GM23248 (cell line): ENCODE measurements at regions not wholly inside any gene's neighbourhood (a gene's known extent, or its start where the extent isn't known, plus 50 kb on each side); places are given as distances from the start of the nearest gene placed in this dataset.

Source experiments
- DNase-seq: peaks from one replicate; pipeline ENCODE4 v3.0.0-alpha.2; 2015
- H2AFZ ChIP-seq: fragments of 200-600 bp; sonication (generic); 2 replicates; pipeline ENCODE4 v1.6.1; 2016; ENCODE audit warnings: antibody characterized with exemption
- H3F3A ChIP-seq: fragments of 200-600 bp; sonication (generic); 2 replicates; pipeline ENCODE4 v1.6.1; 2016; ENCODE audit warnings: mild to moderate bottlenecking, antibody characterized with exemption, mixed run types; ENCODE audit not compliant: insufficient read depth
- H3K27ac ChIP-seq: fragments of 200-600 bp; sonication (generic); 2 replicates; pipeline ENCODE4 v1.5.1; 2016; ENCODE audit warnings: mild to moderate bottlenecking
- H3K27me3 ChIP-seq: fragments of 200-600 bp; sonication (generic); replicated peaks from 2 replicates; pipeline ENCODE4 v1.6.1; 2016; ENCODE audit warnings: mild to moderate bottlenecking; ENCODE audit not compliant: insufficient read depth
- H3K36me3 ChIP-seq: fragments of 200-600 bp; sonication (generic); 2 replicates; pipeline ENCODE4 v1.6.1; 2016; ENCODE audit warnings: low read depth, mild to moderate bottlenecking
- H3K4me1 ChIP-seq: fragments of 200-600 bp; sonication (generic); 2 replicates; pipeline ENCODE4 v1.6.1; 2016; ENCODE audit warnings: mild to moderate bottlenecking; ENCODE audit not compliant: insufficient read depth
- H3K4me2 ChIP-seq: fragments of 200-600 bp; sonication (generic); one replicate; pipeline ENCODE4 v1.6.1; 2016; ENCODE audit warnings: mild to moderate bottlenecking; ENCODE audit not compliant: unreplicated experiment
- H3K4me3 ChIP-seq: fragments of 200-600 bp; sonication (generic); 2 replicates; pipeline ENCODE4 v1.5.1; 2016; ENCODE audit warnings: mild to moderate bottlenecking
- H3K79me2 ChIP-seq: fragments of 200-600 bp; sonication (generic); 2 replicates; pipeline ENCODE4 v1.6.1; 2016; ENCODE audit warnings: mild to moderate bottlenecking; ENCODE audit not compliant: insufficient read depth
- H3K9ac ChIP-seq: fragments of 200-600 bp; sonication (generic); 2 replicates; pipeline ENCODE4 v1.6.1; 2016; ENCODE audit warnings: mild to moderate bottlenecking
- H3K9me2 ChIP-seq: fragments of 200-600 bp; sonication (generic); 2 replicates; pipeline ENCODE4 v1.6.1; 2016; ENCODE audit warnings: mixed run types, mild to moderate bottlenecking, moderate library complexity; ENCODE audit not compliant: insufficient read depth
- H3K9me3 ChIP-seq: fragments of 200-600 bp; sonication (generic); one replicate; pipeline ENCODE4 v1.6.1; 2017; ENCODE audit warnings: low read depth
- H4K20me1 ChIP-seq: fragments of 200-600 bp; sonication (generic); 2 replicates; pipeline ENCODE4 v1.6.0; 2016; ENCODE audit not compliant: insufficient read depth
- EZH2 ChIP-seq: fragments of 200-600 bp; sonication (generic); IDR thresholded peaks from 2 replicates; pipeline ENCODE4 v1.6.1; 2018; ENCODE audit warnings: antibody characterized with exemption, mild to moderate bottlenecking; ENCODE audit not compliant: insufficient read depth, poor library complexity, severe bottlenecking
- EZH2phosphoT487 ChIP-seq: fragments of 200-600 bp; sonication (generic); IDR thresholded peaks from 2 replicates; pipeline ENCODE4 v1.6.1; 2018; ENCODE audit warnings: antibody characterized with exemption, moderate library complexity, mild to moderate bottlenecking, low read depth; ENCODE audit not compliant: insufficient read depth
- WGBS, 2 experiments: methylation state at CpG; one replicate each; pipeline ENCODE4 v1.1.6; 2015 to 2017; ENCODE audit warnings: low lambda C conversion rate in 2 of 2, low coverage in 1 of 2; ENCODE audit errors: missing lambda C conversion rate in 2 of 2; 5-methylcytosine and 5-hydroxymethylcytosine counted together
- in situ Hi-C: fragments of 300-500 bp; cut with MboI; formaldehyde crosslinking; loops from 2 replicates; pipeline ENCODE4 v1.15.0; 2020

GRCh38 chr9:82729991-82730589 lies 332.9 kb downstream of the RASEF start:
- in situ Hi-C loops: no loop called here
- Histone ChIP-seq H3K9me2 (no peaks in the 10 kb centered on the region), H3K36me3 (no peaks in the 10 kb centered on the region), H3K4me3 (no peak overlapping the region), H3K9ac (no peak overlapping the region), H3F3A (no peaks in the 10 kb centered on the region), H3K79me2 (no peaks in the 10 kb centered on the region), H4K20me1 (no peaks in the 10 kb centered on the region), H3K9me3 (no peaks in the 10 kb centered on the region), H2AFZ (no peak overlapping the region), H3K27ac (no peak overlapping the region), H3K4me1 (no peaks in the 10 kb centered on the region), H3K4me2 (no peak overlapping the region), H3K27me3 (no peaks in the 10 kb centered on the region)
- TF ChIP-seq EZH2phosphoT487 (no peak), EZH2 (no peak)
- no peak for DNase-seq
- WGBS, 2 experiments: 0 to 6% methylated on average over 1 of the region's 1 CpG

GRCh38 chr9:82732928-82733327 lies 330.0 kb downstream of the RASEF start:
- no peaks in the 10 kb centered on the region for H3K9me3 ChIP-seq
- 16 to 25% methylated on average over 3 of the region's 3 CpGs for WGBS, 2 experiments

GRCh38 chr9:82736126-82736525 lies 326.8 kb downstream of the RASEF start:
- TF ChIP-seq EZH2phosphoT487: no peak
- TF ChIP-seq EZH2: no peak
- Histone ChIP-seq H3K9me3 (no peaks in the 10 kb centered on the region), H3F3A (no peaks in the 10 kb centered on the region), H3K4me1 (no peaks in the 10 kb centered on the region), H3K79me2 (no peaks in the 10 kb centered on the region), H3K4me2 (no peak overlapping the region), H3K36me3 (no peaks in the 10 kb centered on the region), H3K4me3 (no peak overlapping the region), H3K9me2 (no peaks in the 10 kb centered on the region), H2AFZ (no peak overlapping the region), H3K27me3 (no peaks in the 10 kb centered on the region), H3K27ac (no peak overlapping the region), H3K9ac (no peak overlapping the region), H4K20me1 (no peaks in the 10 kb centered on the region)
- 15 to 16% methylated on average over 4 of the region's 4 CpGs for WGBS, 2 experiments
- in situ Hi-C loops: no loop called here
- DNase-seq: no peak

More at GRCh38 chr9:82732928-82733327, 330.0 kb downstream of the RASEF start:
- no peak overlapping the region for H3K4me2 ChIP-seq
- no peaks in the 10 kb centered on the region for H3K27me3 ChIP-seq
- no peak for DNase-seq
- H3K36me3 ChIP-seq: no peaks in the 10 kb centered on the region
- H4K20me1 ChIP-seq: no peaks in the 10 kb centered on the region
- H3K79me2 ChIP-seq: no peaks in the 10 kb centered on the region
- no peaks in the 10 kb centered on the region for H3F3A ChIP-seq
- no peaks in the 10 kb centered on the region for H3K9me2 ChIP-seq
- H2AFZ ChIP-seq: no peak overlapping the region
- H3K9ac ChIP-seq: no peak overlapping the region
- in situ Hi-C loops: no loop called here
- no peak for TF ChIP-seq EZH2phosphoT487
- TF ChIP-seq EZH2: no peak
- H3K4me3 ChIP-seq: no peak overlapping the region
- H3K4me1 ChIP-seq: no peaks in the 10 kb centered on the region
- no peak overlapping the region for H3K27ac ChIP-seq

- no peaks in the 10 kb centered on the region for H3K79me2 ChIP-seq
- no peak overlapping the region for H3K27ac ChIP-seq
- in situ Hi-C loops: no loop called here
- H3K9me3 ChIP-seq: no peaks in the 10 kb centered on the region
- no peaks in the 10 kb centered on the region for H3K4me1 ChIP-seq
- TF ChIP-seq EZH2phosphoT487: no peak
- TF ChIP-seq EZH2: no peak
- H3K4me3 ChIP-seq: no peak overlapping the region
- no peak overlapping the region for H3K4me2 ChIP-seq
- no peak overlapping the region for H3K9ac ChIP-seq
- no peaks in the 10 kb centered on the region for H3F3A ChIP-seq
- DNase-seq: no peak
- no peaks in the 10 kb centered on the region for H3K27me3 ChIP-seq
- no peak overlapping the region for H2AFZ ChIP-seq
- H3K36me3 ChIP-seq: no peaks in the 10 kb centered on the region
- no peaks in the 10 kb centered on the region for H4K20me1 ChIP-seq
- H3K9me2 ChIP-seq: no peaks in the 10 kb centered on the region
- WGBS, 2 experiments: 8 to 21% methylated on average over 2 of the region's 2 CpGs
These were observed 326.2 kb downstream of the RASEF start for GRCh38 chr9:82736701-82737100.

- Histone ChIP-seq H3K4me1 (no peaks in the 10 kb centered on the region), H3K79me2 (no peaks in the 10 kb centered on the region), H3K9me2 (no peaks in the 10 kb centered on the region), H3K4me3 (no peak overlapping the region), H3F3A (no peaks in the 10 kb centered on the region), H3K27ac (no peak overlapping the region), H3K9ac (no peak overlapping the region), H4K20me1 (no peaks in the 10 kb centered on the region), H3K4me2 (no peak overlapping the region), H3K36me3 (no peaks in the 10 kb centered on the region), H3K9me3 (no peaks in the 10 kb centered on the region), H3K27me3 (no peaks in the 10 kb centered on the region), H2AFZ (no peak overlapping the region)
- 33 to 50% methylated on average over 2 of the region's 2 CpGs for WGBS, 2 experiments
- in situ Hi-C loops: no loop called here
- no peak for DNase-seq
- TF ChIP-seq EZH2phosphoT487 (no peak), EZH2 (no peak)
These were observed 317.0 kb downstream of the RASEF start for GRCh38 chr9:82745919-82746318.
